Astrocyte (in vitro differentiated cells and primary cell): ENCODE measurements at regions not wholly inside any gene's neighbourhood (a gene's known extent, or its start where the extent isn't known, plus 50 kb on each side); places are given as distances from the start of the nearest gene placed in this dataset.

Source experiments
- DNase-seq: peaks from one replicate; pipeline ENCODE4 v3.0.0-alpha.2; 2010; ENCODE audit warnings: low read depth
- FAIRE-seq: peaks from 2 replicates; lab custom pipeline; 2011; peaks lifted over from hg19 to GRCh38; lab: Jason Lieb, UNC
- H2AFZ ChIP-seq: 2 replicates; pipeline ENCODE4 v1.6.0; 2012; ENCODE audit warnings: low read depth, low read length, inconsistent platforms
- H3K27ac ChIP-seq: 2 replicates; pipeline ENCODE4 v1.5.1; 2011; ENCODE audit warnings: low read depth, low read length, inconsistent platforms
- H3K27me3 ChIP-seq: 2 replicates; pipeline ENCODE4 v1.6.0; 2011; ENCODE audit warnings: low read length, inconsistent platforms; ENCODE audit not compliant: insufficient read depth
- H3K36me3 ChIP-seq: 2 replicates; pipeline ENCODE4 v1.5.1; 2011; ENCODE audit warnings: low read length, inconsistent platforms; ENCODE audit not compliant: insufficient read depth
- H3K4me1 ChIP-seq: 2 replicates; pipeline ENCODE4 v1.5.1; 2011; ENCODE audit warnings: low read length, inconsistent platforms; ENCODE audit not compliant: insufficient read depth
- H3K4me2 ChIP-seq: 2 replicates; pipeline ENCODE4 v1.6.0; 2012; ENCODE audit warnings: low read length, inconsistent platforms
- H3K4me3 ChIP-seq: 2 replicates; pipeline ENCODE4 v1.5.1; 2011; ENCODE audit warnings: low read depth, mild to moderate bottlenecking, low read length, inconsistent platforms; ENCODE audit not compliant: insufficient read depth
- H3K79me2 ChIP-seq: 2 replicates; pipeline ENCODE4 v1.6.0; 2012; ENCODE audit warnings: mild to moderate bottlenecking, low read length, inconsistent platforms; ENCODE audit not compliant: insufficient read depth
- H3K9ac ChIP-seq: 2 replicates; pipeline ENCODE4 v1.6.0; 2012; ENCODE audit warnings: mild to moderate bottlenecking, low read length, inconsistent platforms
- H3K9me3 ChIP-seq: 2 replicates; pipeline ENCODE4 v1.5.1; 2012; ENCODE audit warnings: low read depth, mild to moderate bottlenecking, low read length, inconsistent platforms; ENCODE audit not compliant: insufficient read depth
- H4K20me1 ChIP-seq: 2 replicates; pipeline ENCODE4 v1.6.0; 2012; ENCODE audit warnings: low read length, inconsistent platforms; ENCODE audit not compliant: insufficient read depth
- H3K27ac Mint-ChIP-seq: one replicate; pipeline ENCODE4 v1.8.0; 2021; ENCODE audit warnings: mild to moderate bottlenecking, mixed read lengths; ENCODE audit not compliant: unreplicated experiment
- H3K27me3 Mint-ChIP-seq: one replicate; pipeline ENCODE4 v1.8.0; 2021; ENCODE audit warnings: low read depth, mixed read lengths; ENCODE audit not compliant: unreplicated experiment
- H3K36me3 Mint-ChIP-seq: one replicate; pipeline ENCODE4 v1.8.0; 2021; ENCODE audit warnings: low read depth, mixed read lengths; ENCODE audit not compliant: unreplicated experiment
- H3K4me1 Mint-ChIP-seq: one replicate; pipeline ENCODE4 v1.8.0; 2021; ENCODE audit warnings: low read depth, mixed read lengths; ENCODE audit not compliant: unreplicated experiment
- H3K4me3 Mint-ChIP-seq: one replicate; pipeline ENCODE4 v1.8.0; 2021; ENCODE audit warnings: mild to moderate bottlenecking, moderate library complexity, mixed read lengths; ENCODE audit not compliant: unreplicated experiment
- H3K9me3 Mint-ChIP-seq: one replicate; pipeline ENCODE4 v1.8.0; 2021; ENCODE audit warnings: mild to moderate bottlenecking, mixed read lengths; ENCODE audit not compliant: unreplicated experiment
- EZH2 ChIP-seq: IDR thresholded peaks from 2 replicates; pipeline ENCODE4 v1.6.1; 2012; ENCODE audit warnings: mild to moderate bottlenecking, low read length, inconsistent platforms; ENCODE audit not compliant: insufficient read depth
- TF ChIP-seq, protein P1 (sequence below): IDR thresholded peaks from 2 replicates; pipeline ENCODE4 v1.5.1; 2011; ENCODE audit warnings: low read depth, mild to moderate bottlenecking, inconsistent platforms, low read length, moderate library complexity; ENCODE audit not compliant: insufficient read depth

DNA sequence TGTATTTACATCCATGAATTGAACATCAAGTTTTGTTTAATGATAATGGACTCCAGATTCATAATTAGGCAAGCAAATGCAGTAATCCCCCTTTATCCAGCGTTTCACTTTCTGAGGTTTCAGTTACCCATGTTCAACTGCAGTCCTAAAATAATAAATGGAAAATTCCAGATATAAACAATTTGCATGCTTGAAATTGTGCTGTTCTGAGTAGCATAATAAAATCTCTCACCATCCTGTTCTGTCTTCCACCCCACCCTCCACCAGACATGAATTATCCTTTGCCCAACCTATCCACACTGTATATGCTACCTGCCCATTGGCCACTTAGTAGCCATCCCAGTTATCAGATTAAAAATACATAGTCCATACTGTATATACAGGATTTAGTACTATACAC is 224.5 kb upstream of the CHAC2 start:
- Mint-ChIP-seq H3K4me1 (no peaks in the 10 kb centered on the region), H3K9me3 (peaks cover 7% of the 10 kb centered on the region), H3K4me3 (no peak overlapping the region), H3K27me3 (no peaks in the 10 kb centered on the region), H3K27ac (no peak overlapping the region), H3K36me3 (no peaks in the 10 kb centered on the region)
- TF ChIP-seq EZH2, result no peak
- TF ChIP-seq, protein P1, sequence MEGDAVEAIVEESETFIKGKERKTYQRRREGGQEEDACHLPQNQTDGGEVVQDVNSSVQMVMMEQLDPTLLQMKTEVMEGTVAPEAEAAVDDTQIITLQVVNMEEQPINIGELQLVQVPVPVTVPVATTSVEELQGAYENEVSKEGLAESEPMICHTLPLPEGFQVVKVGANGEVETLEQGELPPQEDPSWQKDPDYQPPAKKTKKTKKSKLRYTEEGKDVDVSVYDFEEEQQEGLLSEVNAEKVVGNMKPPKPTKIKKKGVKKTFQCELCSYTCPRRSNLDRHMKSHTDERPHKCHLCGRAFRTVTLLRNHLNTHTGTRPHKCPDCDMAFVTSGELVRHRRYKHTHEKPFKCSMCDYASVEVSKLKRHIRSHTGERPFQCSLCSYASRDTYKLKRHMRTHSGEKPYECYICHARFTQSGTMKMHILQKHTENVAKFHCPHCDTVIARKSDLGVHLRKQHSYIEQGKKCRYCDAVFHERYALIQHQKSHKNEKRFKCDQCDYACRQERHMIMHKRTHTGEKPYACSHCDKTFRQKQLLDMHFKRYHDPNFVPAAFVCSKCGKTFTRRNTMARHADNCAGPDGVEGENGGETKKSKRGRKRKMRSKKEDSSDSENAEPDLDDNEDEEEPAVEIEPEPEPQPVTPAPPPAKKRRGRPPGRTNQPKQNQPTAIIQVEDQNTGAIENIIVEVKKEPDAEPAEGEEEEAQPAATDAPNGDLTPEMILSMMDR, result no peak
- Histone ChIP-seq H3K27ac (no peak overlapping the region), H2AFZ (no peak overlapping the region), H3K9me3 (no peaks in the 10 kb centered on the region), H3K4me2 (no peak overlapping the region), H3K4me1 (no peaks in the 10 kb centered on the region), H3K79me2 (no peaks in the 10 kb centered on the region), H3K4me3 (no peak overlapping the region), H4K20me1 (no peaks in the 10 kb centered on the region), H3K36me3 (no peaks in the 10 kb centered on the region), H3K9ac (no peak overlapping the region), H3K27me3 (no peaks in the 10 kb centered on the region)
- no peak for FAIRE-seq
- no peak for DNase-seq

DNA sequence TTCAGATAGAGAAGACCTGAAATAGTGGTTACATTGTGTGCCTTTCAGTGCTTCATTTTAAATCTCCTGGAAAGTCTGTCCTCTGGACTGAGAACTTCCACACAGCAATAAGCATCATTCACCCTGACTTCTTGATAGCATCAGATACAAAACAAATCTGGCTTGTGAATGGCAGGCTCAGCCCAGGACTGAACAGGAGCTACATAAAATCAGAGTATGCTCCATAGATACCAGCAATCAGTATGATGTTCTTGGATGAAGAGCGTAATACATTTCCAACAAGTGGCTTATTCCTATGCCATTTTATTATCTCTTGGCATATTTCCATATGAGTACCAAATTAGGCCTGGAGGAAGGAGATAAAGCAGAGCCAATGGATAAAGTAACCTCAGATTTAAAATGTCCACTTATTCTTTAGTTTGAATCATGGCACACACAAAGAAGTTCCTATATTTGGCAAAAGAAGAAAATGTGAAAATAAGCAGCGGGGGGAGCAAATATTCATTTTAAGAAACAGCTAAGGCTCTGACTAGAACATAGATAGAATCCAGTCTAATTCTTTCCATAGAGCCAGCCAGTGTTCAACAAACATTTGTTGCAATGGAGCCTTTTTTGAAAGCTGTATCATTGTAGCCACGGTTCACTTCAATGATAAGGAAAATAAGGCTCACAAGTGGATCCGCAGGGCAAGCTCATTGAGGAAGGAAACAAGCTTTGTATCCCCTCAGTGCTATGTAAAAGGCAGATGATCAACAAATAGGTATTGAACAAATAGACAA is 230.8 kb upstream of the CHAC2 start:
- no peak overlapping the region for H3K27ac ChIP-seq
- no peak for DNase-seq
- H3K9ac ChIP-seq, result no peak overlapping the region
- H4K20me1 ChIP-seq, result no peaks in the 10 kb centered on the region
- no peak for FAIRE-seq
- Mint-ChIP-seq H3K4me1 (no peaks in the 10 kb centered on the region), H3K36me3 (no peaks in the 10 kb centered on the region), H3K4me3 (no peak overlapping the region), H3K27ac (no peak overlapping the region), H3K27me3 (no peaks in the 10 kb centered on the region), H3K9me3 (peaks cover 7% of the 10 kb centered on the region)
- no peaks in the 10 kb centered on the region for H3K4me1 ChIP-seq
- no peaks in the 10 kb centered on the region for H3K36me3 ChIP-seq
- TF ChIP-seq EZH2, result no peak
- TF ChIP-seq, protein P1, result no peak
- H3K27me3 ChIP-seq, result no peaks in the 10 kb centered on the region
- no peak overlapping the region for H2AFZ ChIP-seq
- no peaks in the 10 kb centered on the region for H3K79me2 ChIP-seq
- H3K4me2 ChIP-seq, result no peak overlapping the region
- H3K9me3 ChIP-seq, result no peaks in the 10 kb centered on the region
- H3K4me3 ChIP-seq, result no peak overlapping the region

DNA sequence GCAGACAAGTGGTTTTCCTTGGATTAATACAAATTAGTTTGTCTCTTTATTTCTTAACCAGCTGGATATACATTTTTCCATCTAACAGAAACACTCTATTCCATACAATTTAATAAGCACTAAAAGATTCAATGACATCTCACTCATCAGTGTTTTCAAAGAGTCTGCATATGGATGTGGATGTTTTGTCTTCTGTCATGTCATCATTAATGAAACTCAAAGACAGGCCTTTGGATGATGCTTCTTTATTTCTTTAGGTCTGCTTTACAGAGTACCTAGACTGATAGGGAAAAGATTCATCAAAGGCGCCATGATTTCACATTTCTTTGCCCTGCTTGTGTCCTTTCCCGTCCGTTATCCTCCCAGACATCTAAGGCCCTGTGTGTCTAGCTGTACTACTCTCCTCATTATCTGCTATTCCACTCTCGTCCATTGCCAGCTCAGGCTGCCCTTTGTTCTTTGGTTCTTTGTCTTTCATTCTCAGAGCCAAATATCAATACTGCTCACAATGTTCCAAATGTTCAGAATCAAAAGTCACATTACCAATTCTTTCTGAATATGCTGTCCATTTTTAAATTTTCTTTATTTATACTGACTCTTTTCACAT is 232.3 kb upstream of the CHAC2 start:
- Mint-ChIP-seq H3K27me3 (no peaks in the 10 kb centered on the region), H3K27ac (no peak overlapping the region), H3K9me3 (no peaks in the 10 kb centered on the region), H3K4me1 (no peaks in the 10 kb centered on the region), H3K36me3 (no peaks in the 10 kb centered on the region), H3K4me3 (no peak overlapping the region)
- TF ChIP-seq, protein P1, result no peak
- no peak for TF ChIP-seq EZH2
- Histone ChIP-seq H3K36me3 (no peaks in the 10 kb centered on the region), H4K20me1 (no peaks in the 10 kb centered on the region), H3K4me2 (no peak overlapping the region), H3K4me1 (no peaks in the 10 kb centered on the region), H2AFZ (no peak overlapping the region), H3K4me3 (no peak overlapping the region), H3K27me3 (no peaks in the 10 kb centered on the region), H3K9me3 (no peaks in the 10 kb centered on the region), H3K79me2 (no peaks in the 10 kb centered on the region), H3K27ac (no peak overlapping the region), H3K9ac (no peak overlapping the region)
- no peak for FAIRE-seq
- DNase-seq, result no peak
